ENCODE measurements at regions not wholly inside any gene's neighbourhood (a gene's known extent, or its start where the extent isn't known, plus 50 kb on each side); places are given as distances from the start of the nearest gene placed in this dataset.

DNA sequence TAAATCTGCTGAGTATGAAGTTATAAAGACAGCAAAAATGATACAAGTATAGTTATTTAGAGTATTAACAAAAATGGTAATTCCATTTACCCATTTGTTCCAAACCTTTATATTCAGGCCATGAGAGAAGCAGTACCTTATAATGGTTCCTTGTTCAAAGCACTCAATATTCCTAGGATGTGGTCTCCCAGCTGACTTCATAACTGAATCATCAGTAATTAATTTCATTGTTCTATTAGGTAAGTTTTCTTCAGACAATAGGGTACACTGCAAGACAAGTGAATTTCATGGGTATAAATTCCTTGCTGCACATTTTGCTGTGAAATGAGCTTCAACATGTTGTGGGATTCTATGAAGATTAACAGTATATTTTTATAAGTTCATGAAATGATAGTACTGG is 550.8 kb upstream of the ZEB2 start:
- H3K4me3 ChIP-seq (ENCODE audit: low read depth, low read length), result no peak overlapping the region
- DNase-seq (ENCODE audit: low read depth), result no peak
- TF ChIP-seq, protein P1, sequence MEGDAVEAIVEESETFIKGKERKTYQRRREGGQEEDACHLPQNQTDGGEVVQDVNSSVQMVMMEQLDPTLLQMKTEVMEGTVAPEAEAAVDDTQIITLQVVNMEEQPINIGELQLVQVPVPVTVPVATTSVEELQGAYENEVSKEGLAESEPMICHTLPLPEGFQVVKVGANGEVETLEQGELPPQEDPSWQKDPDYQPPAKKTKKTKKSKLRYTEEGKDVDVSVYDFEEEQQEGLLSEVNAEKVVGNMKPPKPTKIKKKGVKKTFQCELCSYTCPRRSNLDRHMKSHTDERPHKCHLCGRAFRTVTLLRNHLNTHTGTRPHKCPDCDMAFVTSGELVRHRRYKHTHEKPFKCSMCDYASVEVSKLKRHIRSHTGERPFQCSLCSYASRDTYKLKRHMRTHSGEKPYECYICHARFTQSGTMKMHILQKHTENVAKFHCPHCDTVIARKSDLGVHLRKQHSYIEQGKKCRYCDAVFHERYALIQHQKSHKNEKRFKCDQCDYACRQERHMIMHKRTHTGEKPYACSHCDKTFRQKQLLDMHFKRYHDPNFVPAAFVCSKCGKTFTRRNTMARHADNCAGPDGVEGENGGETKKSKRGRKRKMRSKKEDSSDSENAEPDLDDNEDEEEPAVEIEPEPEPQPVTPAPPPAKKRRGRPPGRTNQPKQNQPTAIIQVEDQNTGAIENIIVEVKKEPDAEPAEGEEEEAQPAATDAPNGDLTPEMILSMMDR (conservative IDR thresholded peaks at IDR 0.05; ENCODE audit: low read depth, low read length), result no peak

DNA sequence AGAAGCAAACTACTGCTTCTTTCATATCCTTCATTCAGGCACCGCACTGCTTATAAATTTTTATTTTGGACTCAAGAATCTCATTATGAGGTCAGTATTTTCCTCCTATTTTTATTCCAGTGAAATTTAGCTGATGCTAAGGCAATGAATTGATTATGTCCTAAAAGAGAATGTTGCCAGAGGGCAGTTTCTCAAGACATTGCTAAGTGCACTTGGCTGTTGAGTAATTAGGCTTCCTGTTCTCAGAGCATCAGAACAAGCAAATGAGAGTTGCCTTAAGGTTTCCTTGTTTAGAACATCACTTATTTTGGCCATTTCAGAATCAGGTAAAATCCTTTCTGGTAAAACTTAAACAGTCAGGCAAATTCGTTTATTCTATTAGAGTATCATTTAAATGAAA is 548.6 kb upstream of the ZEB2 start:
- TF ChIP-seq, protein P1 (conservative IDR thresholded peaks at IDR 0.05; ENCODE audit: low read depth, low read length), result no peak
- H3K4me3 ChIP-seq (ENCODE audit: low read depth, low read length), result no peak overlapping the region
- DNase-seq (ENCODE audit: low read depth), result no peak

DNA sequence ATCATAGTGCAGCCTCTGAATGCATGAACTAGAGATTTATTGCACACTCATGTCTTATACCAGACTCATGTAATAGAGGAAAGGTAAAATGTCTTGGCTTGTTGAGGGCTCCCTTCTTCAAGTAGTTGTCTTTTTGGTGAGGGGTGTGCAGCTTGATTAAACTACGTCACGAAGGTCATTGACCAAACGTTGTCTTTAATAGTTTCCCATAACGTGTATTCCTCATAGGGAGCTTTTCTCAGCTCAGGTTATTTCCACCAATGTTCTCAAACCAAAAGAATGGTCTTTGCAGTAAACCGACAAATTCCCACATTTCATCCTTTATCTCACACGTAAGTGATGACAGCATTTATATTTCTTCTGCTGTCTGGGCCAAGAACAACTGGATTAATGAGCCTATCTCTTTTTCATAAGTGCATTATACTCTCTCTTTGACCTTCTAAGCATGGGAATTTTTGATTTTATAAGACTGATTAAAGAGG is 547.7 kb upstream of the ZEB2 start:
- DNase-seq (ENCODE audit: low read depth), result no peak
- TF ChIP-seq, protein P1 (conservative IDR thresholded peaks at IDR 0.05; ENCODE audit: low read depth, low read length), result no peak
- H3K4me3 ChIP-seq (ENCODE audit: low read depth, low read length), result no peak overlapping the region

DNA sequence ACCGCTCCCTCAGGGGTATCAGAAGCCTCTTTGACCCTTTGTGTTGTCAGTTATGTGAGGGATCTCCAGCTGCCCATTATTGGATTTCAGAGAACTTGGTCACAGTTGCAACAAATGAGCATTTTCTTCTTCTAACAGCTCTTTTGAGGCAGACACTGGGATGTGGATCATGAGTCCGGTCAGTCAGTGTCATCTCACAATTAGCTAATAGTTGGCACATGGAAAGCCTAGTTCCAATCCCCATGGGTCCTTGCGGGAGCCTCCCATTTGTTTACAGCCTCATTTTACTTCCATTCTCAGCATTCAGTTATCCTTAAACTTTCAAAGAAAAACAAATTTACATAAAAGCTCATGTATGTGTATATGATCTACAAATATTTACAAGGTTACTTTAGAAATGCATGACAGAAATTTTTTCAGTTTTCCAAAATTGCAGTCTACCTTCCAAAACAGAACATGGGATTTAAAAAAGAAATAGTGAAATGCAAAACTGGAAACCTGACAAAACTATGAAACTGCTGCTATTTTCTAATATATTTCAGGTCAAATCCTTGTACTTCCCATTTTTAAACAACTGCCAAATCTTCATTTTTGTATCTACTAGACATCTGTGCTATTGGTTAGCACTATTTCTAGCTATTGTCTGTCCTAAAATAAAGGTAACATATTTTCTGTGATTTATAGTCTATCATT is 547.1 kb upstream of the ZEB2 start:
- TF ChIP-seq, protein P1 (conservative IDR thresholded peaks at IDR 0.05; ENCODE audit: low read depth, low read length), result no peak
- H3K4me3 ChIP-seq (ENCODE audit: low read depth, low read length), result no peak overlapping the region
- no peak for DNase-seq (ENCODE audit: low read depth)

DNA sequence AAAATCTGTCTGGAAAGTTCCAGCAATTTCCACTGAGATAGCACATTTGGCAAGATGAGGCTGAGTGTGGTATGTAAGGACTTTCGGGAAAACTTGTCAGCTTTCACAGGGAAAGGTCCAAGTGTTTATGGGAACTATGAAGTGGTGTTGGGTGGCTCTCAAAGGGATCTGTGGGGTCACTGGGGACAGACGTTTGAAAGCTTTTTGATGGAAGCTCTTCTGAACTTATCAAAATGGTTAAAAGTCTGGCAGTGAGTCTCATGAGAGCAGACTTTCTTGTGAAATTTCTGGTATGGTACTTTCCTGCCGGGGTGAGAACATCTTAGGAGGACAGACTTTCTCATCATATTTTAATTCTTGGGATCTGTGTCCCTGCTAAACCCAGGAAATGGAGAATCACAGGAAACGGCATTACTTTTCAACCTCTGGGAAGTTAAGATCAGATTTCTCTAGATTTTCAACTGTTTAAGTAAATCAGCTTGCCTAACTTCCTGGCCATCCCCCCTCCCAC is 546.3 kb upstream of the ZEB2 start:
- TF ChIP-seq, protein P1 (conservative IDR thresholded peaks at IDR 0.05; ENCODE audit: low read depth, low read length), result no peak
- H3K4me3 ChIP-seq (ENCODE audit: low read depth, low read length), result no peak overlapping the region
- DNase-seq (ENCODE audit: low read depth), result no peak

DNA sequence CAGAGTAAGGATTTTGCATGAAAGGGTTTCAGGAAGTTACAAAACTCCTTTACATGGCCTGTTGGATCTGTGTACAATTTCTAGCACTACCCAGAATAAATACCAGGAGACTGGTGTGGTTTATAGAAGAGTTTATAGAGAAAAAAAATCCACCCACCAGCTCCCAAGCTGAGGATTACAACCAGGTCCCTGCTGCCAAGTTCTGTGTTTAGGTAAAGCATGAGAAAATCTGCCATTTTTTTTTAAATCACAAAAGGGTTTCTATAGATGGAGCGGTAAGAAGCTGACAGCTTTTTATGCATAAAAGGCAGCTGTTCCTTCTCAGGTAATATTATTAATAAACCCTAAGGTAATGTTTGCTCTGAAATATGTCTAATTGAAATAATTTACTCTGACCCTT is 545.4 kb upstream of the ZEB2 start:
- no peak for DNase-seq (ENCODE audit: low read depth)
- no peak overlapping the region for H3K4me3 ChIP-seq (ENCODE audit: low read depth, low read length)
- TF ChIP-seq, protein P1 (conservative IDR thresholded peaks at IDR 0.05; ENCODE audit: low read depth, low read length), result no peak

DNA sequence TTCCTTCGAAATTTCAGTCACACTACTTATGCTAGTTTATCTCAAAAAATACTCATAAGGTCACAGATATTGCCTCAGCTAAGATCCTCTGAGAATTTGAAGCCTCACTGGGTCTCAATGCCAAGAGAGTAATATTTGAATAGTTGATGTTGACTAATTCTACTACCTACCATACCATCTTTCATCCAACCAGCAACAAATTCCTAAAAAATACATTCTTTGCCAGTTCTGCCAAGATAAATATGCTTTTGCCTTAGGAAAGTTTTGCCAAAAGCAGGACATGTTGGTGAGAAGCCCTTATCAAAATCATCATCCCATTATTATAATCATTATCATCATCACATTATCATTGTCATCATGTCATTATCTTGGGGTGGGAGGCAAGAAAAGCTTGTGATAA is 544.6 kb upstream of the ZEB2 start:
- TF ChIP-seq, protein P1 (conservative IDR thresholded peaks at IDR 0.05; ENCODE audit: low read depth, low read length), result no peak
- no peak for DNase-seq (ENCODE audit: low read depth)
- H3K4me3 ChIP-seq (ENCODE audit: low read depth, low read length), result no peak overlapping the region
